Activated CD8-positive, alpha-beta T cell treated with anti-CD3 and anti-CD28 coated beads for 36 hours (primary cell): ENCODE measurements at regions not wholly inside any gene's neighbourhood (a gene's known extent, or its start where the extent isn't known, plus 50 kb on each side); places are given as distances from the start of the nearest gene placed in this dataset.
A peak's percentile ranks its signal among the peaks of the same experiment; 100 is the strongest.

Source experiments
- ATAC-seq: fragments of 200-7000 bp; cut with Tn5 transposase; one replicate; pipeline ENCODE4 v1.10.0; 2021; ENCODE audit warnings: mild to moderate bottlenecking, moderate library complexity
- CTCF ChIA-PET: fragments of 350-600 bp; sonication (Branson Sonifier 250); formaldehyde crosslinking; loops from one replicate; lab custom pipeline; 2021; ENCODE audit warnings: antibody characterized with exemption; lab: Charles Lee
- POLR2A ChIA-PET: fragments of 350-600 bp; sonication (Branson Sonifier 250); formaldehyde crosslinking; loops from one replicate; lab custom pipeline; 2021; ENCODE audit warnings: antibody characterized with exemption; lab: Charles Lee
- DNase-seq: peaks from one replicate; pipeline ENCODE4 v3.0.0-alpha.2; 2020
- H3K27ac Mint-ChIP-seq: one replicate; pipeline ENCODE4 v1.8.0; 2021; ENCODE audit warnings: mild to moderate bottlenecking, mixed read lengths
- H3K27me3 Mint-ChIP-seq: one replicate; pipeline ENCODE4 v1.8.0; 2021; ENCODE audit warnings: mixed read lengths
- H3K36me3 Mint-ChIP-seq: one replicate; pipeline ENCODE4 v1.8.0; 2021; ENCODE audit warnings: low read depth, mixed read lengths
- H3K4me1 Mint-ChIP-seq: one replicate; pipeline ENCODE4 v1.8.0; 2021; ENCODE audit warnings: low read depth, mixed read lengths
- H3K4me3 Mint-ChIP-seq: one replicate; pipeline ENCODE4 v1.8.0; 2021; ENCODE audit warnings: mild to moderate bottlenecking, moderate library complexity, mixed read lengths
- H3K9me3 Mint-ChIP-seq: one replicate; pipeline ENCODE4 v1.8.0; 2021; ENCODE audit warnings: mixed read lengths
- CTCF ChIP-seq: fragments of 200-600 bp; IDR thresholded peaks from one replicate; pipeline ENCODE4 v1.8.0; 2022; ENCODE audit warnings: antibody characterized with exemption, mild to moderate bottlenecking
- intact Hi-C: fragments of 100-400 bp; cut with micrococcal nuclease; formaldehyde crosslinking; loops from one replicate; pipeline ENCODE4 v1.10.0; 2022

- no peaks in the 10 kb centered on the region for H3K4me1 Mint-ChIP-seq
- no peaks in the 10 kb centered on the region for H3K36me3 Mint-ChIP-seq
- no peaks in the 10 kb centered on the region for H3K9me3 Mint-ChIP-seq
- DNase-seq (peak; percentile 15), ATAC-seq (peak; percentile 53)
- H3K27ac Mint-ChIP-seq: no peak overlapping the region
- CTCF ChIA-PET: interaction anchor here (0.5 to 2.0 kb wide), 7 partner anchors 9 to 732 kb away, joined by 3 to 12 read pairs (median 3); no protein-coding TSS in a partner anchor
- intact Hi-C loops: no loop called here
- POLR2A ChIA-PET: interaction anchor here (1.1 to 1.3 kb wide), 2 partner anchors 10 to 32 kb away, joined by 3 read pairs; no protein-coding TSS in a partner anchor
- TF ChIP-seq CTCF: no peak
- no peak overlapping the region for H3K4me3 Mint-ChIP-seq
- peaks cover 13% of the 10 kb centered on the region for H3K27me3 Mint-ChIP-seq
Observed at GRCh38 chr16:26569793-26570192, 496.9 kb upstream of the C16orf82 start.

GRCh38 chr16:26578748-26579147 lies 488.0 kb upstream of the C16orf82 start:
- POLR2A ChIA-PET: no interaction called here
- no peaks in the 10 kb centered on the region for H3K36me3 Mint-ChIP-seq
- ATAC-seq (no peak), DNase-seq (no peak)
- H3K27me3 Mint-ChIP-seq: peaks cover 25% of the 10 kb centered on the region
- no peaks in the 10 kb centered on the region for H3K4me1 Mint-ChIP-seq
- H3K4me3 Mint-ChIP-seq: no peak overlapping the region
- no peak for TF ChIP-seq CTCF
- H3K27ac Mint-ChIP-seq: no peak overlapping the region
- intact Hi-C loops: no loop called here
- CTCF ChIA-PET: no interaction called here
- H3K9me3 Mint-ChIP-seq: no peaks in the 10 kb centered on the region

DNA sequence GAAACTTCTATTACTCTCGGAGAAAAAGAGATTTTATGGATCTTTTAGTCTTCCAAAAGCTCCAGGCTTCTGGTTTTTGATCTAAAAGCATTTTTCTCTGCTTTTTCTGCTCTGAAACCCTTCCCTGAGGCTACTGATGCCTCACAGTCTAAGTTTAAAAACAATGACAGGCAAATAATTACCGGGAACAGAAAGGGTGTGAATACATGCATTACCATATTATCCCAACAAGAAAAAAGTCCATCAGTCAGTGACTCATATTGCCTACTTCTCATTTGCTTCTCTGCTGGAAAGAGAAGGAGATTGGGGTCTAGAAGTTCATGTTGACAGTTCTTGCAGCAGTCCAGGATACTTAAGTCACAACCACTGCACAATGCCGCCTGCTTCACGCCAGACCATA lies 482.9 kb upstream of the C16orf82 start:
- intact Hi-C loops: no loop called here
- no peak for ATAC-seq
- POLR2A ChIA-PET: no interaction called here

DNA sequence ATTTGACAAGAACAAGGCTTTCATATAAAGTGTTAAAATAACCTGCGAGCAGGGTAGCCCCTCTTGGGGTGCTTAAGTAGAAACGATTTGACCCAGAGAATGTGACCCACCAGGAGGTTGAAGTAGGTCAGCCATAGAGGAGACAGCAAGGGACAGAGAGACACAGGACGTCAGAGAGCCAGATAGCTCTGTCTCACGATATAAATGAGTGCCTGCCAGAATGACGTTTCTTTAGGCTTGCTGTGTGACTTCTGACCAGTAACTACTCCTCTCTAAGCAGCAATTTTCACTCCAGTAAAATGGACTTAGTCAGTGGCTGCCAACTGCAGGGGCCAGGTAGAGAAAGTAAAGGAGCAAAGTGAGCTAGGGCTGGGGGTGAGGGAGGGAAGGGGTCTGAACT lies 473.0 kb upstream of the C16orf82 start:
- peaks cover 17% of the 10 kb centered on the region for H3K27me3 Mint-ChIP-seq

More for the DNA sequence above, 482.9 kb upstream of the C16orf82 start:
- Mint-ChIP-seq H3K27ac (no peak overlapping the region), H3K9me3 (peaks cover 7% of the 10 kb centered on the region), H3K27me3 (peaks cover 34% of the 10 kb centered on the region), H3K36me3 (peaks cover 3% of the 10 kb centered on the region), H3K4me1 (no peaks in the 10 kb centered on the region), H3K4me3 (no peak overlapping the region)
- no peak for DNase-seq
- TF ChIP-seq CTCF: no peak
- CTCF ChIA-PET: no interaction called here

GRCh38 chr16:26594666-26595065 lies 472.1 kb upstream of the C16orf82 start:
- Mint-ChIP-seq H3K27me3 (peaks cover 15% of the 10 kb centered on the region), H3K4me3 (peak overlapping the region; percentile 21), H3K4me1 (peaks cover 44% of the 10 kb centered on the region), H3K9me3 (peaks cover 12% of the 10 kb centered on the region), H3K27ac (peak overlapping the region; percentile 34), H3K36me3 (peaks cover 14% of the 10 kb centered on the region)
- no peak for TF ChIP-seq CTCF
- POLR2A ChIA-PET: no interaction called here
- intact Hi-C loops: no loop called here
- CTCF ChIA-PET: interaction anchor here (0.8 to 1.8 kb wide), 2 partner anchors 8 to 51 kb away, joined by 3 to 4 read pairs; no protein-coding TSS in a partner anchor
- ATAC-seq (no peak), DNase-seq (no peak)

More for the DNA sequence above, 473.0 kb upstream of the C16orf82 start:
- Mint-ChIP-seq H3K4me3 (no peak overlapping the region), H3K9me3 (peaks cover 8% of the 10 kb centered on the region), H3K27ac (no peak overlapping the region), H3K36me3 (peaks cover 7% of the 10 kb centered on the region), H3K4me1 (peaks cover 34% of the 10 kb centered on the region)
- TF ChIP-seq CTCF: no peak
- POLR2A ChIA-PET: no interaction called here
- CTCF ChIA-PET: interaction anchor here (1.8 kb wide), 1 partner anchor 9 kb away, joined by 4 read pairs; no protein-coding TSS in a partner anchor
- intact Hi-C loops: no loop called here
- ATAC-seq: no peak
- DNase-seq: no peak
